ENCODE measurements at regions not wholly inside any gene's neighbourhood (a gene's known extent, or its start where the extent isn't known, plus 50 kb on each side); places are given as distances from the start of the nearest gene placed in this dataset.

DNA sequence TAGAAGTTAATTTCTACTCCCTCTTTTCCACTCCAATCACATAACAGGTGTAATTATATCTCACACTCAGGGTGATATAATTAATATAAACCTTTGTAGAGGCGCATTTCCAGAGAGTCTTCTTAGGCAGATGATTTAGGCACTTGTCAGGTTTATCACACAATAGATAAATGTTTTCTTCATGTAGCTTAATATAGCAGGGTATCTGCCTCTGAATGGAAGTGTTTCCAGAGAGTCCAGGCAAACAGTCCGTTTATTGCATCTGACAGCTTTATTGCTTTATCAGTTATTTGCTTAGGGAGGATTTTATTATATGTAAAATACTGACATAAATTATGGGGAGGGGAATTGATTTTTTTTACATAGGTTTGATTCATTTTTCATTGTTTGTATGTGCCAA is 766.3 kb downstream of the SLC4A3 start:
- H3K36me3 ChIP-seq (ENCODE audit: insufficient read depth, low read length), result no peaks in the 10 kb centered on the region
- no peak overlapping the region for H2AFZ ChIP-seq (ENCODE audit: low read length)
- no peak overlapping the region for H3K4me3 ChIP-seq (ENCODE audit: low read length, poor library complexity, severe bottlenecking)
- H3K27me3 ChIP-seq (ENCODE audit: insufficient read depth, low read length, poor library complexity, severe bottlenecking), result no peaks in the 10 kb centered on the region
- no peak overlapping the region for H3K4me2 ChIP-seq (ENCODE audit: low read depth, low read length, poor library complexity, severe bottlenecking)
- no peaks in the 10 kb centered on the region for H3K79me2 ChIP-seq (ENCODE audit: insufficient read depth, low read length)
- no peaks in the 10 kb centered on the region for H3K9me2 ChIP-seq (replicated peaks; ENCODE audit: low read depth, low read length)
- H3F3A ChIP-seq (ENCODE audit: low read depth), result no peaks in the 10 kb centered on the region
- no peaks in the 10 kb centered on the region for H4K20me1 ChIP-seq (ENCODE audit: insufficient read depth, low read length, poor library complexity, severe bottlenecking)
- H3K9me3 ChIP-seq (ENCODE audit: insufficient read depth, low read depth, low read length), result no peaks in the 10 kb centered on the region
- TF ChIP-seq, protein P1, sequence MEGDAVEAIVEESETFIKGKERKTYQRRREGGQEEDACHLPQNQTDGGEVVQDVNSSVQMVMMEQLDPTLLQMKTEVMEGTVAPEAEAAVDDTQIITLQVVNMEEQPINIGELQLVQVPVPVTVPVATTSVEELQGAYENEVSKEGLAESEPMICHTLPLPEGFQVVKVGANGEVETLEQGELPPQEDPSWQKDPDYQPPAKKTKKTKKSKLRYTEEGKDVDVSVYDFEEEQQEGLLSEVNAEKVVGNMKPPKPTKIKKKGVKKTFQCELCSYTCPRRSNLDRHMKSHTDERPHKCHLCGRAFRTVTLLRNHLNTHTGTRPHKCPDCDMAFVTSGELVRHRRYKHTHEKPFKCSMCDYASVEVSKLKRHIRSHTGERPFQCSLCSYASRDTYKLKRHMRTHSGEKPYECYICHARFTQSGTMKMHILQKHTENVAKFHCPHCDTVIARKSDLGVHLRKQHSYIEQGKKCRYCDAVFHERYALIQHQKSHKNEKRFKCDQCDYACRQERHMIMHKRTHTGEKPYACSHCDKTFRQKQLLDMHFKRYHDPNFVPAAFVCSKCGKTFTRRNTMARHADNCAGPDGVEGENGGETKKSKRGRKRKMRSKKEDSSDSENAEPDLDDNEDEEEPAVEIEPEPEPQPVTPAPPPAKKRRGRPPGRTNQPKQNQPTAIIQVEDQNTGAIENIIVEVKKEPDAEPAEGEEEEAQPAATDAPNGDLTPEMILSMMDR (conservative IDR thresholded peaks at IDR 0.05; ENCODE audit: low read length), result no peak
- no peak for TF ChIP-seq EZH2phosphoT487 (IDR thresholded peaks at IDR 0.05; ENCODE audit: borderline replicate concordance)
- no peak overlapping the region for H3K9ac ChIP-seq (ENCODE audit: low read depth, low read length, poor library complexity, severe bottlenecking)
- no peaks in the 10 kb centered on the region for H3K4me1 ChIP-seq (ENCODE audit: insufficient read depth, low read length, poor library complexity, severe bottlenecking)

DNA sequence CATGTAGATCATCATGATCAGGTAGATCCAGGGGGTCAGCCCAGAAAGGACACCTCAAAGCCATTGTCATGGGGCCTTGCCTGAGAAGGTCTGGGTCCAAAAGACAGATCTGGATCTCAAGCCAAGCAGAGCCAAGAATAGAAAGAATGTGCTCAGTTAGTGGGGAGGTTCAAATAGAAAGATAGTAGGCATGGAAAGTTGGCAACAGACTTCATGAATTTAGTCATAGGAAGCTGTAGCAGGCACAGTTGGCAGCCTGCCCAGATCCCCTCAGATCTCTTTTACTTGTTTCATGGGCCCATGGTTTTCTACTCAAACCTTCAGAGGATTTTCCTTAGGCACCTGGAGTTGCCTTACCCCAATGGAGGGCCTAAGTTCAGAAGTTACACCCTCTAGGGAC is 767.0 kb downstream of the SLC4A3 start:
- Histone ChIP-seq H3K79me2 (ENCODE audit: insufficient read depth, low read length) (no peaks in the 10 kb centered on the region), H4K20me1 (ENCODE audit: insufficient read depth, low read length, poor library complexity, severe bottlenecking) (no peaks in the 10 kb centered on the region), H3K4me1 (ENCODE audit: insufficient read depth, low read length, poor library complexity, severe bottlenecking) (no peaks in the 10 kb centered on the region), H3K4me2 (ENCODE audit: low read depth, low read length, poor library complexity, severe bottlenecking) (no peak overlapping the region), H3K36me3 (ENCODE audit: insufficient read depth, low read length) (no peaks in the 10 kb centered on the region), H3K9me2 (replicated peaks; ENCODE audit: low read depth, low read length) (no peaks in the 10 kb centered on the region), H3K4me3 (ENCODE audit: low read length, poor library complexity, severe bottlenecking) (no peak overlapping the region), H3K9ac (ENCODE audit: low read depth, low read length, poor library complexity, severe bottlenecking) (no peak overlapping the region), H3K27me3 (ENCODE audit: insufficient read depth, low read length, poor library complexity, severe bottlenecking) (no peaks in the 10 kb centered on the region), H2AFZ (ENCODE audit: low read length) (no peak overlapping the region), H3K9me3 (ENCODE audit: insufficient read depth, low read depth, low read length) (no peaks in the 10 kb centered on the region), H3F3A (ENCODE audit: low read depth) (no peaks in the 10 kb centered on the region)
- TF ChIP-seq, protein P1 (conservative IDR thresholded peaks at IDR 0.05; ENCODE audit: low read length), result no peak
- TF ChIP-seq EZH2phosphoT487 (IDR thresholded peaks at IDR 0.05; ENCODE audit: borderline replicate concordance), result no peak

DNA sequence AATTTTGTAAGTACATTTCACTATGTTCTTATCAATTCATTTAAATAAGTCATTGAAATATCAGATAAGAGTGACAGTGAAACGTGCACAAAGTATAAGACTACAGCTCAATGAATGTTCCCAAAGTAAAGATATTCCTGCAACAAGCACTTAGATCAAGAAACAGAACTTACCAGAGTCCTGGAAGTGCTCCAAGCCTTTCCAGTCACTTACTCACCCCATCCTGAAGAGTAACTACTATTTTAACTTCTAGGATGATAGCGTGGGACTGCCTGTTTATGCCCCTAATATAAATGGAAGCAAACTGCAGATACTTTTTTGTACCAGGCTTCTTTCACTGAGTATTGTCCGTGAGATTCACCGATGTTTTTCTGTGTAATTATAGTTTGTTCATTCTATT is 768.9 kb downstream of the SLC4A3 start:
- H3K27me3 ChIP-seq (ENCODE audit: insufficient read depth, low read length, poor library complexity, severe bottlenecking), result no peaks in the 10 kb centered on the region
- H3K9ac ChIP-seq (ENCODE audit: low read depth, low read length, poor library complexity, severe bottlenecking), result no peak overlapping the region
- H3K9me2 ChIP-seq (replicated peaks; ENCODE audit: low read depth, low read length), result no peaks in the 10 kb centered on the region
- H3K79me2 ChIP-seq (ENCODE audit: insufficient read depth, low read length), result no peaks in the 10 kb centered on the region
- H3K4me3 ChIP-seq (ENCODE audit: low read length, poor library complexity, severe bottlenecking), result no peak overlapping the region
- TF ChIP-seq EZH2phosphoT487 (IDR thresholded peaks at IDR 0.05; ENCODE audit: borderline replicate concordance), result no peak
- TF ChIP-seq, protein P1 (conservative IDR thresholded peaks at IDR 0.05; ENCODE audit: low read length), result no peak
- no peaks in the 10 kb centered on the region for H3K36me3 ChIP-seq (ENCODE audit: insufficient read depth, low read length)
- H2AFZ ChIP-seq (ENCODE audit: low read length), result no peak overlapping the region
- no peaks in the 10 kb centered on the region for H3K4me1 ChIP-seq (ENCODE audit: insufficient read depth, low read length, poor library complexity, severe bottlenecking)
- H3K4me2 ChIP-seq (ENCODE audit: low read depth, low read length, poor library complexity, severe bottlenecking), result no peak overlapping the region
- H3K9me3 ChIP-seq (ENCODE audit: insufficient read depth, low read depth, low read length), result no peaks in the 10 kb centered on the region
- H4K20me1 ChIP-seq (ENCODE audit: insufficient read depth, low read length, poor library complexity, severe bottlenecking), result no peaks in the 10 kb centered on the region
- no peaks in the 10 kb centered on the region for H3F3A ChIP-seq (ENCODE audit: low read depth)

Measured in Loucy (cell line).